GM21576 (cell line): ENCODE measurements at regions not wholly inside any gene's neighbourhood (a gene's known extent, or its start where the extent isn't known, plus 50 kb on each side); places are given as distances from the start of the nearest gene placed in this dataset.
"Not testable (repeated sequence)": the region's sequence is repeated elsewhere in the genome, so short reads cannot be mapped to it uniquely, and the experiment has no call there.

ENCODE experiments used
- ATAC-seq: cut with Tn5 transposase; IDR thresholded peaks from one replicate; pipeline ENCODE4 v1.9.1; 2021; ENCODE audit warnings: mild to moderate bottlenecking, moderate library complexity; ENCODE audit not compliant: unreplicated experiment

DNA sequence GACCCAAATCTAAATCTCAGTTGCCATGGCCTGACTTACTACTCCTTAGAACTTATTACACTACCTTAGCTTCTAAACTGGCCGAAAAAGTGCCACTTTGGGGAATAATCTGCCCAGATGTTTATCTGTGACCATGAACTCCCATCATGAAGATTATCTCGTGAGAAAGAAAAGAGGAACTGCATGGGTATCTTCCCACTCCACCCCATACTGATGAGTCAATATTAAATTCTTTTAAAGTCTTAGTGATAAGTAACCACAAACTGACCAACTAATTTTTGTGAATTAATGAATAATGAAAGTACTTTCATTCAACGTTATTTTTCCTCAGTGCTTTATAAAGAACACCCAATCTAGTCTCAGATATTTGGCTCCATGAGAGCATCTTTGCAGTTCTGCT lies 493.5 kb downstream of the EBF1 start:
- ATAC-seq, result no peak

DNA sequence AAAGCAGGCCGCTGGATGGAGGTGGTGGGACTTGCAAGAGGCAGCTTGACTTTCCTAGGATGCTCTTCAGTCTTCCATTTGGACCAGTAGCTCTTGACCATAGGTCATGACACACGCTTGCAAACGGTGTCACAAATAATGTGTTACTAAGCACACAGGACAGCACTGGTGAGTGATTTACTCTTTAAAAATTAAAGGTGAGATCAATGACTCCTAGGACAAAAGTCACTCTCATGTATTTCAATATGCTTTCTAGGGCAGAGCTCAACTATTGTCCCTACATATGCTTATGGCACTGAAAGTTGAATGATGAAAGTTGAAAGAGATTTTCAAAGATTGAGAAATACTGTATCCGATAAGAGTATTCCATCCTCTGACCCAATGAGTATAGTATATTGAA lies 496.7 kb downstream of the EBF1 start:
- ATAC-seq, result no peak

DNA sequence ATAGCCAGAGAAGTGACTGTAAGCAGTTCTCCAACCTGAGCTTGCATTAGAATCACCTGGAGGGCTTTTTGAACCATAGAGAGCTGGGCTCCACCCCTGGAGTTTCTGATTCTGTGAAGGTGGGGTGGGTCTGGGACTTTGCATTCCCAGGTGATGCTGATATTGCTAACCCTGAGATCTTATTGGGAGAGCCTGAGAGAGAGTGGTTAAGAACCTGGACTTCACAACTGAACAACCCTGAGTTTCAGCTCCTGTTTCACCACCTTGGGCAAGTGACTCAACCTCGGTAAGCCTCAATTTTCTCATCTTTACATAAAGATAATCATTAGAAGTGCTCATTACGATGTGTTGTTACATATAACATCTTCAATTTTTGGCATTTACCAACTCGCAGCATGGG lies 498.6 kb downstream of the EBF1 start:
- no peak for ATAC-seq

DNA sequence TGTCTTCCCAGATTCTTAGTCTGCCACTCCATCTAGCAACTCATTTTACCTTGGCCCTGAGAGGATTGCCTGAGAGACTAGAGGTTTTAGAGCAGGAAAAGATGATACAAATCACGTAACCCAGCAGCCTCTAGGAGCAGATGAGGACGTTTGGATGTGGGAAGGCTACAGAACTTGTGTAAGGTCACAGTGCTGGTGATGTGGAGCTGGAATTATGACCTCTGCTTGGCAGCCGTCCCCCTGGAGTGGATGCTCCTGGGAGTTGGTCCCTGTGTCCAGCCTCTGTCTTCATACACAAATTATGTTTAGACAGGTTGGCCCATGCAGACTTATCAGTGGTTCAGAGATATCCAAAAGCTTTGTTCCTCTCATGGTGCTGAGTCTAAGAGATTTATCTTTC lies 499.0 kb downstream of the EBF1 start:
- no peak for ATAC-seq

DNA sequence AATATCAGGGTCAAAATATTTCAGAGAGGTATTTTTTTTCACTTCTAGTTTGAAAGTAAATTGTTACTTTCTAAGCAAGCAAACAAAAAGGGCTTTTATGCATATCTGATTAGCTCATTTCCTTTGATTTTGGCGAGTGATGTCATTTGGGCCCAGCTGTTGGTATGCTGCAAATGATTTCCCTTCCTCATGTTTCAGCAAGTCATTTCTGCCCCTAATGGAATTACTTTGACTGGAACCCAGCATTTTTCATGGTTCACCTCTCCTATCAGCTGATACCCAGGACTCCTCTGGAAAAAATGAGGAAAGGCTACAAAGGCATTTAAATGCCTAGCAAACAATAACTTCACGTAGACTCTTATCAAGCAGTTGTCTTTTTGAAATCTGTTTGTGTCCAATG lies 500.6 kb downstream of the EBF1 start:
- no peak for ATAC-seq

DNA sequence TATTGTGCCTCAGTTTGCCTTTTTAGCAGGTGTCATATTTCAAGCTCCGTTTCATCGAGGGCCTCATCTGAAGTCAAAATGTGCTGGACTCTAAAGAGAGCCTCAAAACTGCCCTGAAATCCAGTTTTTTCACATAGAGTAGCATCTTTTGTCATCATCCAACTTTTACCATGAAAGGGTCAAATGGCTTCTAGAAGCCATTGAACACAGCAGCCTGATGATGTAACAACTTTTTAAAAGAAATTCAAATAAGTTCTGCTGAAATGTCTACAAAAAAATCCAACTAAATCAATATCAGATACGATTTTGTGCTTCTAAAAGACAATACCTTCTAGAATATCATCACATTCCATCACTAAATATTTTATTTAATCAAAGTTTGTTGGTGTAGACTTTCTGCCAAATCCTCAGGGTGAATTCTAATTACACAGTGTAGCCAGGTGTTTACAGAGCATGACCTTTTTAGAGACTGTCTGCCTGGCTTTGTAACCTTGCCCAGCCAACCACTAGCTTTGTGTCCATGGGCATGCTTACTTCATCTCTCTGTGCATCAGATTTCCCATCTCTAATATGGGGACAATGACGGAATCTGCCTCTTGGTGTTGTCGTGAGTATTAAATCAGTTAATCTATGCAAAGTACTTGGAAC lies 505.0 kb downstream of the EBF1 start:
- no peak for ATAC-seq

GRCh38 chr5:158593925-158594324 lies 505.8 kb downstream of the EBF1 start:
- ATAC-seq, result no peak

DNA sequence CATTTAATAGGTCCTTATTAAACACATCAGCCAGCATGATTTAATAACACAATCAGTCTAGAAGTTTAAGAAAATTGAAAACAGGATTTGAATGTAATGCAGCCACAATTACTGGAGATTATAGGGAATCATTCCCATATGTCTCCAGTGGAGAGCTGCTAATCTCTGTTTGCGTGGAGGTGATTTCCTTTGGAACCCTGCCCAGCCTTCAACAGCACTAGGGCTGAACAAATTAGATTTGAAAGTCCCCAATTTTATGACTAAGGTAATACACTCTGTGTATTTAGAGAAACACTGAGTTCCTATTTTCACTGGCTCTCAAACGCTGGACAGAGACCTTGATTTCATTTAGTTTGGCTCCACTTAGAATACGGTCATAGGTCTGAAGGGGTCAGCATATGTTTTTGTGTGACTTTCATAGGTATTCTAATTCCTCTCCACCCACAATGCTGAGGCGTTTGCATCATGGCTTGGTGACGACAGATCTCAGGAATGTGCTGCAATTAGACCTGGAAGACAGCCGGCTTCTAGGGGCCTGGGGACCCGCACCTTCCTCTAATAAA lies 508.3 kb downstream of the EBF1 start:
- ATAC-seq, result no peak

DNA sequence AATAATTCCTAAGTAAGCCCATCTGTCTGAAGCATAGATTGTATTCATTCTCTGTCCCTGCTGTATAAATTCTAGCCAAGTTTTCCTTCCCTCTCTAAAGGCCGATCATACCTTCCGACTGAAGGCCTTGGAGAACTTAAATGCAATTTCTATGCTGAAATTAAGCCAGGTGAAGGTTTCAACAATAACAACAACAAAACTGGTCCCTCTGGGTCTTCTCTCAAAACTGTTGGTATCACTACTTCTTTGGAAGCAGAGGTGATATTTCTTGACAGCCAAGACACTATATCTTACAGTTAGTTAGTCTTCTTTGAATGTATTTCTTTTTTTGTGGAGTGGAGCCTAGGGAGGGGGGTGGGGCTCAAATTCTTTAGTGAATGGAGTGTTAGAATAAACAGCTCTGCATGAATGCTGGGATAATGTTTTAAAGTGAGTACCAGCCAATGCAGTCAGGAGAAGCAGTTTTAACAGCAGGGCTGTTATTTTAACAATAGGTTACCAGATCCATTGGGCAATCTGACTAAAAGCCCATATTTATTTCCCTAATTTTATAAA lies 508.9 kb downstream of the EBF1 start:
- no peak for ATAC-seq

DNA sequence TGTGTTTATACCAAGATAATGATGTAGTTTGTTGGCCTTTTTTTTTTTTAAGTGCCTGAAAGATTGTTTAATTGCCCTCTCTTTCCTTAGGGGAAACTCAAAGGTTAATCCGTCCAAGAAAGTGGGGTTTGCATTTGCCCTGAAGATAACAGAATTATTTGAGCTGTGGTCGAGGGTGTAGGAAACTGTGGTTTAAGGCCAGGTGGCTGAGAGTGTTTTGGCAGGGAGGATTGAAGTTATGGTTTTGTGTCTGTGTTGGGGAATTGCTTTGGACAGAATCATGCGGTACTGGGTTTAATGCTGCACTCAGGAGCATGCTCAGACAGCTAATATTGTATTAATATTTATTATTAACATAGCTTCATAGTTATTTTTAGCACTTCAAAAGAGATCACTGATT lies 509.8 kb downstream of the EBF1 start:
- no peak for ATAC-seq

DNA sequence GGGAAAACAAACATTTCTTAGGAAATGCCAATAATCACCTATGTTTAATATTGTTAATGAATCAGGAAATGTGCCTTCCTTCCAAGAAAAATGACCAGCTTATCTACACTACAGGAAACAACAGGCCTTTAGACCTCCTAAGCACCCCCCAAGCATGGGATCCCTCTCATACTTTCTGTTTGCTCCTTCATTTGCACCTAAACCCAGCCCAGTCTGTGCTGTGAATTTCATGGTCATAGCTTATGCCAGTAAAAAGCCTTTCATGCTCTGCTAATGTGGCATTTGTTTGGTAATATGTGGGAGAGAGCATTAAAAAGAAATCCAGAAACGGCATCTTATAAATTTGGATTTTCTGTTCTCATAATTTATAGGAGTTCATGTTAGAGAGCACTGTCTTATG lies 511.1 kb downstream of the EBF1 start:
- no peak for ATAC-seq

DNA sequence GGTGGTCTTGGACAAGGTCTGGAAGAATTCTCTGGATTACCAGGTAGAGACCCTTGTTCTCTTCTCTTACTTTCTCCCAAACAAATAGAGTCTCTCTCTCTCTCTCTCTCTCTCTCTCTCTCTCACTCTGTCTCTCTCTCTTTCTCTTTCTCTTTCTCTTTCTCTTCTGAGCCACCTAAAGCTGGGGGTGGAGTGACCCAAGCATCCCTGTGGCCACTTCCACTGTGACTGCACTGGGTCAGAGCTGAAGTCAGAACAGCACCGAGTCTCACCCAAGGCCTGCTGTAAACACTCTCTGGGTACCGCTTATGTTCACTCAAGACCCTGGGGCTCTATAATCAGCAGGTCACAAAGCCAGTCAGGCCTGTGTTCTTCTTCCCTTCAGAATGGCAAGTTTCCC lies 513.7 kb downstream of the EBF1 start:
- ATAC-seq, result no peak

GRCh38 chr5:158582669-158583068 lies 517.0 kb downstream of the EBF1 start:
- not testable (repeated sequence) for ATAC-seq

GRCh38 chr5:158573829-158574228 lies 525.9 kb downstream of the EBF1 start:
- no peak for ATAC-seq

DNA sequence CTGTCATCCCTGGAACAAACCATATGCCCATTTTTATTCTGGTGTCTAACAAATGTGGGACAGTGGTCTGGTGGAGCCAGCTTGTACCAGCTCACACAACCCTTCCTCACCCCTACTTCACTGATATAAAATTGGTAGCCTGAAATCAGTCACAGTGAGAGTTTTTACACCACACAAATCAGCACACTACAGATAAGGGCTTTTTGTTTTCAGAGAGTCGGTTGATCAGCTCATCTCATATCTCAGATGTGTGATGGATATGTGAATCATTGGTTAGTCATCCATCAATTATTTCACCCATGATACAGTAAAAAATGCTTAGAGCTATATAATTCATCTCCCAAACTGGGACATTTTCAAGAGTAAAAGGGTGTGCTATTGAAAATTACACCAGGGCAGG lies 529.2 kb downstream of the EBF1 start:
- no peak for ATAC-seq

GRCh38 chr5:158569534-158569933 lies 530.2 kb downstream of the EBF1 start:
- ATAC-seq, result no peak

GRCh38 chr5:158565017-158565789 lies 534.5 kb downstream of the EBF1 start:
- ATAC-seq, result no peak

- ATAC-seq, result no peak
Measured at GRCh38 chr5:158563760-158564390, 535.8 kb downstream of the EBF1 start.

GRCh38 chr5:158561562-158562190 lies 538.0 kb downstream of the EBF1 start:
- no peak for ATAC-seq

- peak; percentile 93 for ATAC-seq
Measured at GRCh38 chr5:158560170-158560569, 539.5 kb downstream of the EBF1 start.

DNA sequence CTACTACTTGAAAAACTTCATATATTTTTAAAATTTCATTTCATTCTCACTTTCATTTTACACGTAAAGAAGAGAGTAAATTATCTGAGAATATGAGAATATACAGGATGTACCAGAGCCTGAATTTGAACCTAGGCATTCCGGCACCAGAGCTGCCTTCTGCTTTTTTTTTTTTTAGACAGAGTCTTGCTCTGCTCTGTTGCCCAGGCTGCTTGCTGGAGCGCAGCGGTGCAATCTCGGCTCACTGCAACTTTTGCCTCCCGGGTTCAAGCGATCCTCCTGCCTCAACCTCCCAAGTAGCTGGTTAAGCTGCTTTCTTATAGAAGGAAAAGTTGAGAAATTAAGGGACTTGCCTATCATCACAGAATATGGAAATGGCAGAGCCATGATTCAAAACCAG lies 540.1 kb downstream of the EBF1 start:
- ATAC-seq, result peak; percentile 66
